HG03432 (cell line): ENCODE measurements at regions not wholly inside any gene's neighbourhood (a gene's known extent, or its start where the extent isn't known, plus 50 kb on each side); places are given as distances from the start of the nearest gene placed in this dataset.

ENCODE experiments used
- ATAC-seq: cut with Tn5 transposase; IDR thresholded peaks from one replicate; pipeline ENCODE4 v1.9.1; 2021; ENCODE audit warnings: mild to moderate bottlenecking, moderate library complexity; ENCODE audit not compliant: unreplicated experiment

DNA sequence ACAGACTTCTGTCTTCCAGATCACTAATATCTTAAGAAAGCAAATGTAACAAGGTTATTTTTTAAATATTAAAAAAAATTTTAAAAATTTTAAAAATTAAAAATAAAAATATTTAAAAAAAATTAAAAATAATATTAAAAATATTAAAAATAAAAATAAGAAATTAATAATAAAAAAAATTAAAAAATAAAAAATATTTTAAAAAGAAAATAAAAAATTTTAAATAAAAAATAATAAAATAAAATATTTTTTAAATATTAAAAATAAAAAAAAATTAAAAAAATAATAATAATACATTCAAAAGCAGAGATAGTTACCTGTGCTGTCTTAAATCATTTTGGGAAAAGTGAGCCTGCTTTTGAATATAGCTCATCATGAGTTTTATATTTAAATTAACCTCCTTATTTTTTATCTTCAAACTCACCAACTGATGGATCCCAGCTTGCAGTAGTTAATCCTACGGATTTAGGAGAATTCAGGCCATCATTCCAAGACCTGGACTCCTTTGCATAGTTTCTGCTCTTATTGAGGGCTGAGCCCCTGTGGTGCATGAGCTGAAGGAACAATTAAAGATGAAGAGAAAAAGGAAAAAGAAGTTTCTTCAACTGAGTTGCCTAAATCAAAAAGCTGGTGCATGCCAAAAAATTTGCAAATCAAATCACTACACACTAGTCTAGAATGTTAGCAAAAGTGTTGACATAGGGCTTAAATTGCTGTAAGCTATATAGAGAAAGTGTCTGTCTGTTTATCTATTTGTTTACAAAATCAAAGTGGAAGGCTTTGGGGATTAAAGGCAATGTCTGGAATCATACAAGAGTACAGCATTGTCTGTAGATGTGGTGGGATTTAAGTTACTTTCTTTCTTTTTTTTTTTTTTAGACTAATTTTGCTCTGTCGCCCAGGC lies 50.5 kb upstream of the ZNF438 start:
- ATAC-seq: no peak

GRCh38 chr10:31083765-31084184 lies 52.1 kb upstream of the ZNF438 start:
- ATAC-seq: no peak

DNA sequence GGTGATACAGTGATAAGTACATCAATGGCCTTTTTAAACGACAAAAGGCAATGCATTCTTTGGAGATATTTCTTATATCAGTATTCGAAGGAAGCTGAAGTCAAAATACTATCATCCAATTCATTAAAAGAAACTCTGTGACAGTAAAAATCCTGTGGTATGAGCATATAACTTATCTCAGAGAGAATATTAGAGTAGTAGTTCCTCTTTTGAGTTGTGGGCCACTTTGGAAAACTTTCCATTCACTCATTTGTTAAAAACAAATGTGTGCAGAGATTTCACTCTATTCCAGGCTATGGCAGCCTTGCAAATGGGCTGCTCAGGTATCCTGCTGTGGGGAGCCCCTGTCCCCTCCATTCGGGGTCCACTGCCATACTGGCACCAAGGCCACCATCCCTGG lies 55.3 kb upstream of the ZNF438 start:
- ATAC-seq: no peak

DNA sequence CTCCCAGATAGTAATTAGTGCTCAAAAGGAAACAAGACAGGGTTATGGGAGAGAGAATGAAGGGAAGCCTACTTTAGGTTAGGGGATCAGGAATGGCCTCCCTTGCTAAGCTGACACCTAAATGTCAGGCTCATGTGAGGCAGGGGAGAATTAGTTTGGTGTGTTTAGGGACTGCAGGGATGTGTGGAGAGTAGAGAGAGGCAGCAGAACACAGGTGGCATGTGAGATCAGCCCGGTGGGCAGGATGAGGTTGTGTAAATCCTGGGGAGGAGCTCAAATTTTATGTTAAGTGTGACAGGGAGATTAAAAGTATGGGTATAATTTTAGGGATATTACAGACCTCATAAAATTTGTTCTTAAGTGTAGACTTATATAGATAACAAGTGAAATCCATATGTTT lies 56.2 kb upstream of the ZNF438 start:
- ATAC-seq: no peak

DNA sequence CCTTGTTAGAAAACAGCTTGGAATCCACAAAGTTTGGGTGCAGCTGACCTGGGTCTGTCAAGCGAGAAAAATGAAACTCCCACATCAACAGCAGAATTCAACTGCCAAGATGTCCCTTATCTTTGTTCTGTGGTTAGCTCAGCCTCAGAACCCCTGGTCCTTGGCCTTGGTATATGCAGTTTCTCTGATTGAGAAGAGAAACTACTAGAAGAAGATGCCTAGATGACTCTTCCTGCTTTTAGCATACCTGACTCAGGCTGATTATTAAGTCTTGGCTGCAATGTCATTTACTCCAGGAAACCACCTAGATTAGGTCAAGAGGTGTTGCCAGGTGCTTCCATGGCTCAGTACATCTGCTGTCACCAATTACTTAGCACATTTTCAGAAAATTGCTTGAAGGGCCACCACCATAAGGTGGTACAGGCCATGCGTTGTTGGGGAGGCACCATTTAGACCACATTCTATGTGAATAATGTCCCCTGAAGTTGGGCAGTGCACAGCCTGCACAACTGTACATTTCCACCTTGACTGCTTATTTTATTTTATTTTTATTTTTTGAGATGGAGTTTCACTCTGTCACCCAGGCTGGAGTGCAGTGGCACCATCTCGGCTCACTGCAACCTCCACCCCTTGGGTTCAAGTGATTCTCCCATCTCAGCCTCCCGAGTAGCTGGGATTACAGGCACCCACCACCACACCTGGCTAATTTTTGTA lies 59.4 kb upstream of the ZNF438 start:
- peak; percentile 62 for ATAC-seq

DNA sequence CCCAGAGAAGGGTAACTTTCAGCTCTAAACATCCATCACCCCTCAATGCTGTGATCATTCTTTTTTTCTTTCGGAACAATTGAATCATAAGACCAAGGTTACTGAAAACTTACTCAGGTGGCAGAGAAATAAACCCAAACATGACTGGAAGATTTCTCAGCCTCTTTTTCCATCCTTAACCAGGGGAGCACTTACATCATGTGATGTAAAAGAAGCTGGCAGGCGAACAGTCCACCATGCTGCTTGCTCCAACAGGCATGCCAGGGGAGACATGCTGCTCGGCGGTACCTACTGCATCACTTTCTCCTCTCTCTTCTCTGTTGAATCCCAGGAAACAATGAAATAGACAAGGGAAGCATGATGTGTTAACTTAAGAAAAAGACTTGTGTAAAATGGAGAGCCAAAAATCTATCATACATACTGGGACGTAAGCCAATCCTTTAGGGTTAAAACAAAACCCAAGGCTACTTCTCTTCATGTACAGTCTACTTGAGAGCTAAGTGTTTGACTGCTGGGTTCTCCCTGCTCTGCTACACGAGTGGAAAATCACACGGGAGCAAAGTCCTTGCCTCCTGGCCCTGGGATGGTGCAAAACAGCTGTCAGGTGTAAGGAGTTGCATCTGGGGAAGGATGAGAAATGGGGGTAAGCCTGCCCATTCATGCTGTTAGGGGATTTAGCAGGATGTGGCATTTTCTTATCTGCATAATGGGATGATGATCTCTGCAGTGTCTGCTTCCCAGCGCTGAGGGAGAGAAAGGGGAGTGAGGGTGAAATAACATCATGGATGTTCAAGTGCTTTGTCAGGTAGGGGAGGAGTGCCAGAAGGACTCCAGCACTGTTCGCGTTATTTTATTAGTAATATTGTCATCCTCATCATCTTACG lies 64.3 kb upstream of the ZNF438 start:
- ATAC-seq: no peak

DNA sequence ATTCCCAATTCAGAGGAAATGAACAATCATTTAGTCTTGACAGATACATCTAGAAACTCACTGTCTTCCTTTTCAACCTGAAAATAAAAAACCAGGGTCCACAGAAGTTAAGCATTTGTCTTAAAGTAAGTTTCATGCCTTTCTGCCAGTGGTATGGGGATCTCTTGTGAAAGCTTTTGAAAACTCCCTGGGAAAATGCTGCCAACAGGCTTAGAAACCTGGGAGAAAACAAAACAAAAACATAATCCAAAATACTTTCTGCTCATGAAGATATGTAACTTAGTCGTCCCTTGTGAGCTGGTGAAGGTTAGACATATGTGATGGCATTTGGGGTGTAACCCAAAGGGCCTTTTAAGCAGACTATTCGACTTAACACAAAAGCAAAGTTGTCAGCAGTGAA lies 66.4 kb upstream of the ZNF438 start:
- no peak for ATAC-seq

DNA sequence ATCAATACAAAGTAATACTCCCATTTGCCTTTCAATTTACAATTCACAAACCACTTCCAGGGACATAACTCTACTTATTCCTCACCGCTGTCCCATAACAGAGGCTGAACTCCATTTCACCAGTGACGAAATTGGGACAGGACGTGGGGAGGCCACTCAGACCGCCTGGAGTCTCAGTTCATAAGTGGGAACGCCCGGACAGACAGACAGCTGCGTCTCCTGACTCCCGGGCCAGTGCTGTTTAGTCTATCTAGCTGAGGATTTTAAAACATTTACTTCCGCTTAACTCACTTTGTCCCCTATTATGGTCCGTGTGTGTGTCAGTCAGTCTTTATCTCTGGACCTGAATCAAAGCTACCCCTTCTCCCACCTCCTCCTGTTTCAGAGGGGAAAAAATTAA lies 67.4 kb upstream of the ZNF438 start:
- ATAC-seq: no peak

- no peak for ATAC-seq
These were observed 68.0 kb upstream of the ZNF438 start for GRCh38 chr10:31099664-31100063.

- ATAC-seq: no peak
These were observed 68.5 kb upstream of the ZNF438 start for GRCh38 chr10:31100115-31100601.

- no peak for ATAC-seq
These were observed 69.0 kb upstream of the ZNF438 start for GRCh38 chr10:31100662-31101061.

- peak; percentile 79 for ATAC-seq
These were observed 69.5 kb upstream of the ZNF438 start for GRCh38 chr10:31101123-31101522.

DNA sequence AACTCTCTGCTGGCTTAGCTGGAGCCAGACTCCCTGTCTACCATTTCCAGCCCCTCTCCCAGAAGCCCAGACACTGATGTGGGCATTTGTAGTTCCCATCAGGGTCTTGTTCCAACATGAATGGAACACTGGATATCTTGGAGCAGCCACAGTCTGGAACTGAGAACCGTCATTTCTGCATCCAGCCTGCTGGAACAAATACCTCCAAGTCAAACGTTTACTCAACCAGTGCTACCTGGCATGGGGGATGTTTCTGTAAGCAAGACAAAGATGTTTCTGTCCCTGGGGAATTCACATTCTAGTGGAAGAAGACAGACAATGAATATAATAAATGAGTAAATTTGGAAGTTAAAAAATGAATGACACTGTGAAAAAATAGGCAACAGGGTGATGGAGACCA lies 70.8 kb upstream of the ZNF438 start:
- no peak for ATAC-seq

GRCh38 chr10:31103112-31103511 lies 71.4 kb upstream of the ZNF438 start:
- no peak for ATAC-seq

GRCh38 chr10:31112961-31113360 lies 81.3 kb upstream of the ZNF438 start:
- ATAC-seq: no peak

GRCh38 chr10:31116226-31116625 lies 84.6 kb upstream of the ZNF438 start:
- ATAC-seq: no peak

DNA sequence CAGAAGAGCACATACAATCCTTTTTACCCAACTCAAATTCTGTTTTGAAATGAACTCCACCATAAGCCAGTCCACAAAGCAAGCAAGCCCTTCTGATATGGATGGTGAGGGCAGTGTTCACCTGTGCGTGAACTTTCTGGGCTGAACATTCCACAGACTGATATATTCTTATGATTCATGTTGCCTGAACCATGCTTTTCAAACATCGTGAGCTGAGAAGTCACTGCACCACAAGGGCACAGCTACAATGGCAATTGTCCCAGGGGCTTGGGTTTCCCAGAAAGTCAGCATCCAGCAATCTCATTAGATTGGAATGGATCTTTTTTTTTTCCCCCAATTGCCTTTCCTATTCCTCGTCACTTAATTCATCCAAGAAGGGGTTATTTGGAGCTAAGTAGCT lies 86.9 kb upstream of the ZNF438 start:
- no peak for ATAC-seq

- no peak for ATAC-seq
These were observed 88.7 kb upstream of the ZNF438 start for GRCh38 chr10:31120392-31120791.

- ATAC-seq: no peak
These were observed 89.5 kb upstream of the ZNF438 start for GRCh38 chr10:31120961-31121685.

GRCh38 chr10:31121757-31122577 lies 90.3 kb upstream of the ZNF438 start:
- no peak for ATAC-seq
